ENCODE measurements at regions not wholly inside any gene's neighbourhood (a gene's known extent, or its start where the extent isn't known, plus 50 kb on each side); places are given as distances from the start of the nearest gene placed in this dataset.

GRCh38 chr5:96563816-96564215, 98.4 kb upstream of the CAST start:
- H3K23ac ChIP-seq (ENCODE audit: insufficient read length) = no peak overlapping the region
- H4K5ac ChIP-seq (ENCODE audit: insufficient read length, low read depth, low read length) = no peak overlapping the region
- H3K4me3 ChIP-seq (ENCODE audit: extremely low read depth in 1 of 4, insufficient read depth in 2 of 4, low read depth in 3 of 4, low read length in 4 of 4) = no peak overlapping the region
- H3K56ac ChIP-seq (replicated peaks; ENCODE audit: insufficient read length, low read depth, low read length) = no peak overlapping the region
- H3K4me1 ChIP-seq (replicated peaks in 1 of 4; ENCODE audit: control insufficient read depth in 3 of 4, insufficient read depth in 4 of 4, low read length in 3 of 4) = no peaks in the 10 kb centered on the region
- no peaks in the 10 kb centered on the region for H3K9me3 ChIP-seq (ENCODE audit: insufficient read depth in 2 of 2, low read depth in 1 of 2, low read length in 1 of 2)
- H2AK5ac ChIP-seq (ENCODE audit: low read depth, low read length) = no peak overlapping the region
- CTCF ChIA-PET (ENCODE audit: partially characterized antibody) = no interaction called here
- H3K14ac ChIP-seq (ENCODE audit: insufficient read length) = no peak overlapping the region
- no peak for FAIRE-seq
- no peaks in the 10 kb centered on the region for H3K23me2 ChIP-seq (ENCODE audit: low read depth, low read length)
- H3K27me3 ChIP-seq (replicated peaks in 1 of 4; ENCODE audit: control insufficient read depth in 3 of 4, extremely low read depth in 1 of 4, insufficient read depth in 3 of 4, low read length in 3 of 4) = no peaks in the 10 kb centered on the region
- no peaks in the 10 kb centered on the region for H3K79me1 ChIP-seq (ENCODE audit: low read depth, low read length)
- no peaks in the 10 kb centered on the region for H3K79me2 ChIP-seq (ENCODE audit: control insufficient read depth in 1 of 2, insufficient read depth in 2 of 2, low read length in 2 of 2)
- no peak for DNase-seq (ENCODE audit: low read depth in 1 of 2, low spot score in 2 of 2)
- no peak overlapping the region for H3K4me2 ChIP-seq (ENCODE audit: insufficient read depth in 1 of 2, low read depth in 2 of 2, low read length in 2 of 2)
- no peaks in the 10 kb centered on the region for H3K36me3 ChIP-seq (ENCODE audit: control insufficient read depth in 2 of 4, insufficient read depth in 4 of 4, low read length in 3 of 4)
- no peak overlapping the region for H2BK15ac ChIP-seq (ENCODE audit: low read length)
- no peak overlapping the region for H2AFZ ChIP-seq (ENCODE audit: low read length)
- POLR2A ChIA-PET (ENCODE audit: partially characterized antibody) = no interaction called here
- 94% methylated on average over 3 of the region's 3 CpGs; no CpG with 5 or more reads in 1 of the 2 experiments for WGBS, 2 experiments (ENCODE audit: extremely low coverage in 1 of 2, insufficient coverage in 1 of 2, insufficient read length in 1 of 2, insufficient replicate concordance in 2 of 2, low coverage in 1 of 2, low lambda C conversion rate in 2 of 2, missing lambda C conversion rate in 1 of 2)
- H4K91ac ChIP-seq (replicated peaks; ENCODE audit: insufficient read length, low read length) = no peak overlapping the region
- H3K4ac ChIP-seq (replicated peaks; ENCODE audit: insufficient read length, low read depth, low read length) = no peak overlapping the region
- H2BK20ac ChIP-seq (ENCODE audit: low read length) = no peak overlapping the region
- no peaks in the 10 kb centered on the region for H4K20me1 ChIP-seq (replicated peaks in 1 of 2; ENCODE audit: control insufficient read depth in 1 of 2, insufficient read depth in 2 of 2, low read length in 2 of 2)
- no peak overlapping the region for H2BK5ac ChIP-seq (ENCODE audit: low read depth, low read length)
- no peak overlapping the region for H4K8ac ChIP-seq (ENCODE audit: extremely low read depth, insufficient read depth, low read length)
- H3K27ac ChIP-seq (ENCODE audit: low read depth, low read length) = no peak overlapping the region
- no peak overlapping the region for H3K18ac ChIP-seq (ENCODE audit: extremely low read depth, low read length)
- no peak overlapping the region for H2BK120ac ChIP-seq (replicated peaks; ENCODE audit: low read depth, low read length)
- no peak overlapping the region for H3K9ac ChIP-seq (replicated peaks in 1 of 4; ENCODE audit: extremely low read depth in 1 of 4, low read depth in 3 of 4, low read length in 3 of 4)
- H2BK12ac ChIP-seq (ENCODE audit: low read depth, low read length) = no peak overlapping the region
- TF ChIP-seq SIX5 (IDR thresholded peaks at IDR 0.05; ENCODE audit: low read depth, low read length) (no peak), NANOG (IDR thresholded peaks at IDR 0.05; ENCODE audit: insufficient read depth, low read depth, low read length, poor library complexity, severe bottlenecking) (no peak), CBX5 (IDR thresholded peaks at IDR 0.05; ENCODE audit: low read depth, low read length) (no peak), MAX (IDR thresholded peaks at IDR 0.05) (no peak), CEBPB (IDR thresholded peaks at IDR 0.05; ENCODE audit: low read depth, low read length) (no peak), SAP30 (IDR thresholded peaks at IDR 0.05; ENCODE audit: insufficient read depth, insufficient replicate concordance, low read length) (no peak), JUN (IDR thresholded peaks at IDR 0.05; ENCODE audit: low read depth, low read length) (no peak), KDM4A (IDR thresholded peaks at IDR 0.05; ENCODE audit: low read depth, low read length, severe bottlenecking) (no peak), KDM1A (IDR thresholded peaks at IDR 0.05; ENCODE audit: borderline replicate concordance, low read length) (no peak), CBX8 (IDR thresholded peaks at IDR 0.05; ENCODE audit: borderline replicate concordance, low read depth, low read length) (no peak), JUND (IDR thresholded peaks at IDR 0.05; ENCODE audit: low read length) (no peak), RNF2 (IDR thresholded peaks at IDR 0.05; ENCODE audit: borderline replicate concordance, low read depth, low read length, missing control alignments, poor library complexity, severe bottlenecking) (no peak), CHD2 (IDR thresholded peaks at IDR 0.05; ENCODE audit: low read length) (no peak), POU5F1 (IDR thresholded peaks at IDR 0.05; ENCODE audit: low read depth, low read length) (no peak)

Data from H1 (cell line).